ENCODE measurements at regions not wholly inside any gene's neighbourhood (a gene's known extent, or its start where the extent isn't known, plus 50 kb on each side); places are given as distances from the start of the nearest gene placed in this dataset.
"Not testable (repeated sequence)": the region's sequence is repeated elsewhere in the genome, so short reads cannot be mapped to it uniquely, and the experiment has no call there.

DNA sequence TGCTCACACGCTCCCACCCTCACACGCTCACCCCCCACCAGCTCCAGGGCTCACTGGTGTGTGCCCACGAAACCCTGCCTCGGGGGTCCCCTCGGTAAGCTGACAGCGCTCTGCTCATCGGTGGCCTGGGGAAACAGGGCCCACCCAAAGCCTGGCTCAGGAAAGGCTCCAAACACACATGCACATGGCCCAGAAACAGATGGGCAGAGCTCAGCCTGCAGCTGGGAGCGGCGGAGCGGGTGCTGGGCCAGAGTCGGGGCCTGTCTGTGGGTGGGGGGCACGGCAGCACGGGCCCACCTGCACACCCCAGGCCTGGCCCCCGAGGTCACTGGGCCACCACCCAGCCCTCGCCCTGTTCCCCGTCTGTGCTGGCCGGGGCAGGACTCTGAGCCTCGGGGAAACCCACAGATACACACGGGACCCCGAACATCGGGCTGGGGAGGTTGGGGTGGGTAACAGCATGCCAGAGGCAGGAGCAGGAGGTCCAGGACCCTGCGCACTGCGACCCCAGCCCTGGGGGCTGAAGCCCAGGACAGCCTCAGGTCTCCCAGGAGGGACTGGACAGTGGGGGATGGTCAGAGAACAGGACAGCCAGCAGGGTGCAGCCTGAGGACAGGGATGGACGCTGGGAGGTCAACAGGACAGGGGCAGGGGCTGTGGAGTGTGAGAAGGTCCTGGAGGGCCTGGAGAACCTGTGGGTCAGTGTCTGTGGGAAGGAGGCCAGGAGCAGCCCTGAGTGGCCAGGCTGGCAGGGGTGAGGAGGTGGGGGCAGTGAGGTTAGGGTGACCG lies 165.1 kb downstream of the TMEM121 start:
- TF ChIP-seq, protein P1, sequence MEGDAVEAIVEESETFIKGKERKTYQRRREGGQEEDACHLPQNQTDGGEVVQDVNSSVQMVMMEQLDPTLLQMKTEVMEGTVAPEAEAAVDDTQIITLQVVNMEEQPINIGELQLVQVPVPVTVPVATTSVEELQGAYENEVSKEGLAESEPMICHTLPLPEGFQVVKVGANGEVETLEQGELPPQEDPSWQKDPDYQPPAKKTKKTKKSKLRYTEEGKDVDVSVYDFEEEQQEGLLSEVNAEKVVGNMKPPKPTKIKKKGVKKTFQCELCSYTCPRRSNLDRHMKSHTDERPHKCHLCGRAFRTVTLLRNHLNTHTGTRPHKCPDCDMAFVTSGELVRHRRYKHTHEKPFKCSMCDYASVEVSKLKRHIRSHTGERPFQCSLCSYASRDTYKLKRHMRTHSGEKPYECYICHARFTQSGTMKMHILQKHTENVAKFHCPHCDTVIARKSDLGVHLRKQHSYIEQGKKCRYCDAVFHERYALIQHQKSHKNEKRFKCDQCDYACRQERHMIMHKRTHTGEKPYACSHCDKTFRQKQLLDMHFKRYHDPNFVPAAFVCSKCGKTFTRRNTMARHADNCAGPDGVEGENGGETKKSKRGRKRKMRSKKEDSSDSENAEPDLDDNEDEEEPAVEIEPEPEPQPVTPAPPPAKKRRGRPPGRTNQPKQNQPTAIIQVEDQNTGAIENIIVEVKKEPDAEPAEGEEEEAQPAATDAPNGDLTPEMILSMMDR (IDR thresholded peaks at IDR 0.05) = not testable (repeated sequence)
- not testable (repeated sequence) for TF ChIP-seq ZFX (IDR thresholded peaks at IDR 0.05; ENCODE audit: borderline replicate concordance)

All from 22Rv1 (cell line).